ENCODE measurements at regions not wholly inside any gene's neighbourhood (a gene's known extent, or its start where the extent isn't known, plus 50 kb on each side); places are given as distances from the start of the nearest gene placed in this dataset.

GRCh38 chr20:43375591-43375990, 82.1 kb upstream of the SRSF6 start:
- intact Hi-C loops (cut with DNase I), result no loop called here
- no peaks in the 10 kb centered on the region for H3K4me1 ChIP-seq (replicated peaks in 1 of 2)
- no peaks in the 10 kb centered on the region for H3K27me3 ChIP-seq
- H3K4me3 ChIP-seq, result no peak overlapping the region
- WGBS, 4 donors, result 43 to 58% (median 57%) methylated on average over 1 of the region's 1 CpG
- TF ChIP-seq CTCF (IDR thresholded peaks at IDR 0.05) (no peak), POLR2A (IDR thresholded peaks at IDR 0.05) (no peak)
- H3K9me3 ChIP-seq (replicated peaks in 1 of 3), result no peaks in the 10 kb centered on the region
- H3K36me3 ChIP-seq (replicated peaks in 1 of 2), result no peaks in the 10 kb centered on the region
- DNase-seq, result no peak
- no peak overlapping the region for H3K27ac ChIP-seq

GRCh38 chr20:43372051-43372450, 85.6 kb upstream of the SRSF6 start:
- Histone ChIP-seq H3K27ac (no peak overlapping the region), H3K27me3 (no peaks in the 10 kb centered on the region), H3K4me3 (no peak overlapping the region), H3K4me1 (replicated peaks in 1 of 2) (no peaks in the 10 kb centered on the region), H3K9me3 (replicated peaks in 1 of 3) (no peaks in the 10 kb centered on the region), H3K36me3 (replicated peaks in 1 of 2) (no peaks in the 10 kb centered on the region)
- no peak for TF ChIP-seq CTCF (IDR thresholded peaks at IDR 0.05)
- intact Hi-C loops (cut with DNase I), result no loop called here
- no peak for DNase-seq
- WGBS, 4 donors, result 60 to 71% (median 69%) methylated on average over 5 of the region's 5 CpGs

- WGBS, 4 donors, result 33 to 42% (median 38%) methylated on average over 10 of the region's 10 CpGs
- H3K4me3 ChIP-seq, result no peak overlapping the region
- no peak overlapping the region for H3K27ac ChIP-seq
- intact Hi-C loops (cut with DNase I), result no loop called here
- no peak for DNase-seq
- no peaks in the 10 kb centered on the region for H3K4me1 ChIP-seq (replicated peaks in 1 of 2)
- no peaks in the 10 kb centered on the region for H3K36me3 ChIP-seq (replicated peaks in 1 of 2)
- TF ChIP-seq POLR2A (IDR thresholded peaks at IDR 0.05), result no peak
- no peak for TF ChIP-seq CTCF (IDR thresholded peaks at IDR 0.05)
- H3K27me3 ChIP-seq, result no peaks in the 10 kb centered on the region
- H3K9me3 ChIP-seq (replicated peaks in 1 of 3), result no peaks in the 10 kb centered on the region
Measured at GRCh38 chr20:43365691-43366090, 92.0 kb upstream of the SRSF6 start.

GRCh38 chr20:43364001-43364400, 93.7 kb upstream of the SRSF6 start:
- no peak for DNase-seq
- no peaks in the 10 kb centered on the region for H3K27me3 ChIP-seq
- H3K4me1 ChIP-seq (replicated peaks in 1 of 2), result no peaks in the 10 kb centered on the region
- H3K9me3 ChIP-seq (replicated peaks in 1 of 3), result no peaks in the 10 kb centered on the region
- TF ChIP-seq CTCF (IDR thresholded peaks at IDR 0.05) (no peak), POLR2A (IDR thresholded peaks at IDR 0.05) (no peak)
- intact Hi-C loops (cut with DNase I), result no loop called here
- H3K36me3 ChIP-seq (replicated peaks in 1 of 2), result no peaks in the 10 kb centered on the region
- no peak overlapping the region for H3K27ac ChIP-seq
- WGBS, 4 donors, result 80 to 83% (median 81%) methylated on average over 7 to 8 of the region's 8 CpGs
- H3K4me3 ChIP-seq, result no peak overlapping the region

Measured in adrenal gland (tissue), 9 donors.